ENCODE measurements at regions not wholly inside any gene's neighbourhood (a gene's known extent, or its start where the extent isn't known, plus 50 kb on each side); places are given as distances from the start of the nearest gene placed in this dataset.

- CTCF ChIA-PET: no interaction called here
- Mint-ChIP-seq H3K9me3 (peaks cover 13% of the 10 kb centered on the region), H3K27me3 (ENCODE audit: low read depth) (no peaks in the 10 kb centered on the region), H3K27ac (no peak overlapping the region), H3K4me3 (no peak overlapping the region), H3K4me1 (no peaks in the 10 kb centered on the region), H3K36me3 (peaks cover 9% of the 10 kb centered on the region)
- POLR2A ChIA-PET: no interaction called here
- TF ChIP-seq TEAD1 (CRISPR knock-in tag; IDR thresholded peaks at IDR 0.05): no peak
- no peak for TF ChIP-seq JUN (CRISPR knock-in tag; IDR thresholded peaks at IDR 0.05)
- TF ChIP-seq, protein P1, sequence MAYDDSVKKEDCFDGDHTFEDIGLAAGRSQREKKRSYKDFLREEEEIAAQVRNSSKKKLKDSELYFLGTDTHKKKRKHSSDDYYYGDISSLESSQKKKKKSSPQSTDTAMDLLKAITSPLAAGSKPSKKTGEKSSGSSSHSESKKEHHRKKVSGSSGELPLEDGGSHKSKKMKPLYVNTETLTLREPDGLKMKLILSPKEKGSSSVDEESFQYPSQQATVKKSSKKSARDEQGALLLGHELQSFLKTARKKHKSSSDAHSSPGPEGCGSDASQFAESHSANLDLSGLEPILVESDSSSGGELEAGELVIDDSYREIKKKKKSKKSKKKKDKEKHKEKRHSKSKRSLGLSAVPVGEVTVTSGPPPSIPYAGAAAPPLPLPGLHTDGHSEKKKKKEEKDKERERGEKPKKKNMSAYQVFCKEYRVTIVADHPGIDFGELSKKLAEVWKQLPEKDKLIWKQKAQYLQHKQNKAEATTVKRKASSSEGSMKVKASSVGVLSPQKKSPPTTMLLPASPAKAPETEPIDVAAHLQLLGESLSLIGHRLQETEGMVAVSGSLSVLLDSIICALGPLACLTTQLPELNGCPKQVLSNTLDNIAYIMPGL (CRISPR knock-in tag; IDR thresholded peaks at IDR 0.05): no peak
- TF ChIP-seq, protein P2, sequence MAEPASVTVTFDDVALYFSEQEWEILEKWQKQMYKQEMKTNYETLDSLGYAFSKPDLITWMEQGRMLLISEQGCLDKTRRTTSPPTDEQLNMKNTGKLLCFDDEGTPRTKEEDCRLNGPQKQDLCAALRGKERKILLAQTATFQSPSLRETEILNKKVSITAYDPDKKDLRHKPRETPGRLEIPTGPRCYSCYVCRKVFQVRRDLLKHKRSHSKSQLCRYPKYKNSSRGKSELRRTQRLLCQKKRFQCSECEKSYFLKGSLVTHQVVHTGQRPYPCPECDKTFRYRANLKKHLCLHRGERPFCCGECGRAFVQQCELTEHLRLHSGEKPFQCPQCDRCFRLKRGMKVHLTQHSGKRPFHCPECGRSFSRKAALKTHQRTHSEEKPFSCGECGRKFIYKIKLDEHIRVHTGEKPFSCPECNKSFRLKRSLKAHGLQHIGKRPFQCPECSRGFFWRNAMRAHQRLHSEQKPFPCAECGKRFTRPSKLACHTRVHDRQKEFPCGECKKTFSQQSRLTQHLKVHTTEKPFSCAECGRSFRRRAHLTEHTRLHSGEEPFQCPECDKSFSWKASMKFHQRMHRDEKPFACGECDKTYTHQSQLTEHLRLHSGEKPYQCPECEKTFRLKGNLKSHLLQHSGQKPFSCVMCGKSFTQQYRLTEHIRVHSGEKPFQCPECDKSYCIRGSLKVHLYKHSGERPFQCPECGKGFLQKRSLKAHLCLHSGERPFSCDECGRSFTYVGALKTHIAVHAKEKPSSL (CRISPR knock-in tag; conservative IDR thresholded peaks at IDR 0.05): no peak
- no peak for TF ChIP-seq NFYB (CRISPR knock-in tag; conservative IDR thresholded peaks at IDR 0.05; ENCODE audit: low read depth)
- no peak for TF ChIP-seq E2F4 (CRISPR knock-in tag; IDR thresholded peaks at IDR 0.05; ENCODE audit: borderline replicate concordance, low read depth)
- TF ChIP-seq ZNF532 (CRISPR knock-in tag; IDR thresholded peaks at IDR 0.05; ENCODE audit: borderline replicate concordance): no peak
- no peak for TF ChIP-seq TP53 (CRISPR knock-in tag; IDR thresholded peaks at IDR 0.05)
- no peak for TF ChIP-seq TCF7 (CRISPR knock-in tag; IDR thresholded peaks at IDR 0.05; ENCODE audit: low read depth)
- no peak for TF ChIP-seq OVOL2 (CRISPR knock-in tag; IDR thresholded peaks at IDR 0.05; ENCODE audit: borderline replicate concordance)
- no peak for TF ChIP-seq RELA (CRISPR knock-in tag; IDR thresholded peaks at IDR 0.05; ENCODE audit: borderline replicate concordance)
- ATAC-seq: no peak
- no peak for DNase-seq (ENCODE audit: low spot score)
These were observed 248.7 kb downstream of the FMR1NB start for GRCh38 chrX:148229801-148230303.

GRCh38 chrX:148259990-148260389, 240.4 kb upstream of the AFF2 start:
- Mint-ChIP-seq H3K36me3 (peaks cover 26% of the 10 kb centered on the region), H3K27me3 (ENCODE audit: low read depth) (no peaks in the 10 kb centered on the region; the same call in 1 of the 2 replicates), H3K9me3 (peaks cover 22% of the 10 kb centered on the region; the same call in 1 of the 2 replicates), H3K4me3 (no peak overlapping the region), H3K4me1 (0 out of 2 replicates have a peak, but pooled peaks cover 3% of the 10 kb centered on the region), H3K27ac (no peak overlapping the region)
- ATAC-seq: no peak
- TF ChIP-seq FOXK1 (CRISPR knock-in tag; IDR thresholded peaks at IDR 0.05): no peak
- TF ChIP-seq, protein P3, sequence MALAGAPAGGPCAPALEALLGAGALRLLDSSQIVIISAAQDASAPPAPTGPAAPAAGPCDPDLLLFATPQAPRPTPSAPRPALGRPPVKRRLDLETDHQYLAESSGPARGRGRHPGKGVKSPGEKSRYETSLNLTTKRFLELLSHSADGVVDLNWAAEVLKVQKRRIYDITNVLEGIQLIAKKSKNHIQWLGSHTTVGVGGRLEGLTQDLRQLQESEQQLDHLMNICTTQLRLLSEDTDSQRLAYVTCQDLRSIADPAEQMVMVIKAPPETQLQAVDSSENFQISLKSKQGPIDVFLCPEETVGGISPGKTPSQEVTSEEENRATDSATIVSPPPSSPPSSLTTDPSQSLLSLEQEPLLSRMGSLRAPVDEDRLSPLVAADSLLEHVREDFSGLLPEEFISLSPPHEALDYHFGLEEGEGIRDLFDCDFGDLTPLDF (CRISPR knock-in tag; IDR thresholded peaks at IDR 0.05): no peak
- DNase-seq (ENCODE audit: low spot score): no peak
- POLR2A ChIA-PET: no interaction called here
- CTCF ChIA-PET: interaction anchor here (0.6 kb wide), 1 partner anchor 293 kb away, joined by 3 read pairs; no protein-coding TSS in a partner anchor
